HepG2 (cell line): ENCODE measurements at regions not wholly inside any gene's neighbourhood (a gene's known extent, or its start where the extent isn't known, plus 50 kb on each side); places are given as distances from the start of the nearest gene placed in this dataset.

ENCODE experiments used
- ATAC-seq: fragments of 200-7000 bp; cut with Tn5 transposase; 3 replicates; pipeline ENCODE4 v1.9.1; 2020; ENCODE audit warnings: mild to moderate bottlenecking, moderate library complexity
- BruUV-seq: library from RNA; stranded (reverse); fragments of 400-500 nt; replicated peaks from 2 replicates; lab custom pipeline; 2021; lab: Mats Ljungman, UMichigan
- CTCF ChIA-PET: fragments of 300-600 bp; formaldehyde crosslinking; extraction: SDS; loops from one replicate; lab custom pipeline; 2021; ENCODE audit warnings: low total read pairs, inconsistent platforms, low intra/inter-chr PET ratio; lab: Yijun Ruan, JAX
- POLR2A ChIA-PET: fragments of 350-600 bp; sonication (Branson Sonifier 250); formaldehyde crosslinking; loops from one replicate; lab custom pipeline; 2020; ENCODE audit warnings: antibody characterized with exemption, inconsistent platforms; lab: Yijun Ruan, JAX
- DNase-seq: peaks from one replicate; pipeline ENCODE4 v3.0.0-alpha.2; 2015; ENCODE audit warnings: low spot score
- FAIRE-seq: peaks from 3 replicates; lab custom pipeline; 2011; peaks lifted over from hg19 to GRCh38; lab: Jason Lieb, UNC
- H2AFZ ChIP-seq: one replicate; pipeline ENCODE4 v1.6.1; 2011; ENCODE audit warnings: low read length, inconsistent platforms
- H3K27ac ChIP-seq: fragments of 300-600 bp; 3 replicates; pipeline ENCODE4 v1.8.0; 2011; ENCODE audit warnings: mixed run types, mild to moderate bottlenecking, mixed read lengths, low read length, inconsistent platforms; ENCODE audit not compliant: insufficient read depth; ENCODE audit errors: extremely low read length
- H3K27me3 ChIP-seq, 2 experiments: fragments of 200-600 bp in 1 of 2; 2 replicates in 1 of 2; 3 replicates in 1 of 2; pipeline versions ENCODE4 v1.6.0 to v1.8.0; 2011; ENCODE audit warnings: low read length in 2 of 2, mild to moderate bottlenecking in 2 of 2, moderate library complexity in 2 of 2, inconsistent platforms in 1 of 2; ENCODE audit not compliant: insufficient read depth in 2 of 2, control insufficient read depth in 1 of 2
- H3K36me3 ChIP-seq, 2 experiments: fragments of 200-600 bp in 1 of 2; replicated peaks in 1 of 2; 2 replicates in 1 of 2; 3 replicates in 1 of 2; pipeline versions ENCODE4 v1.5.1 to v1.8.0; 2011; ENCODE audit warnings: low read length in 2 of 2, inconsistent platforms in 1 of 2; ENCODE audit not compliant: insufficient read depth in 2 of 2, control insufficient read depth in 1 of 2
- H3K4me1 ChIP-seq: 2 replicates; pipeline ENCODE4 v1.5.1; 2012; ENCODE audit warnings: low read length, inconsistent platforms; ENCODE audit not compliant: insufficient read depth
- H3K4me2 ChIP-seq: 2 replicates; pipeline ENCODE4 v1.6.0; 2011; ENCODE audit warnings: low read depth, low read length, inconsistent platforms
- H3K4me3 ChIP-seq, 3 experiments: fragments of 200-600 bp in 1 of 3; sonication (generic), shearing (Covaris generic) in 1 of 3; replicated peaks in 1 of 3; 2 replicates each; pipeline ENCODE4 v1.5.1; 2011 to 2016; ENCODE audit warnings: low read length in 3 of 3, inconsistent platforms in 2 of 3, low read depth in 2 of 3, mild to moderate bottlenecking in 2 of 3, control low read depth in 1 of 3, mixed read lengths in 1 of 3; ENCODE audit not compliant: insufficient read depth in 1 of 3
- H3K79me2 ChIP-seq: one replicate; pipeline ENCODE4 v1.6.1; 2011; ENCODE audit warnings: low read length, inconsistent platforms; ENCODE audit not compliant: insufficient read depth
- H3K9ac ChIP-seq: 2 replicates; pipeline ENCODE4 v1.6.0; 2011; ENCODE audit warnings: mild to moderate bottlenecking, low read depth, low read length, inconsistent platforms; ENCODE audit not compliant: insufficient read depth
- H3K9me3 ChIP-seq: 2 replicates; pipeline ENCODE4 v1.5.1; 2012; ENCODE audit warnings: mild to moderate bottlenecking, low read length
- H4K20me1 ChIP-seq: 2 replicates; pipeline ENCODE4 v1.6.0; 2011; ENCODE audit warnings: inconsistent platforms, mild to moderate bottlenecking, low read length, moderate library complexity; ENCODE audit not compliant: insufficient read depth
- ARNT ChIP-seq: fragments of 450-650 bp; IDR thresholded peaks from 2 replicates; pipeline ENCODE4 v1.6.1; 2017
- CCDC6 ChIP-seq: sonication (generic); formaldehyde crosslinking; IDR thresholded peaks from 2 replicates; pipeline ENCODE4 v1.8.1; 2022; ENCODE audit warnings: mild to moderate bottlenecking, missing genetic modification reagents, moderate library complexity
- JARID2 ChIP-seq: sonication (generic); formaldehyde crosslinking; IDR thresholded peaks from 2 replicates; pipeline ENCODE4 v1.8.1; 2023; ENCODE audit warnings: missing genetic modification reagents, inconsistent platforms; ENCODE audit not compliant: insufficient replicate concordance
- PBX3 ChIP-seq: sonication (generic); formaldehyde crosslinking; IDR thresholded peaks from 2 replicates; pipeline ENCODE4 v1.8.1; 2023; ENCODE audit warnings: missing genetic modification reagents, inconsistent platforms, borderline replicate concordance
- RELA ChIP-seq: sonication (generic); formaldehyde crosslinking; IDR thresholded peaks from 2 replicates; pipeline ENCODE4 v1.4.0; 2020; ENCODE audit warnings: missing genetic modification reagents
- RORA ChIP-seq: sonication (generic); formaldehyde crosslinking; IDR thresholded peaks from 2 replicates; pipeline ENCODE4 v1.5.0; 2020; ENCODE audit warnings: mild to moderate bottlenecking, missing genetic modification reagents, moderate library complexity
- STAT6 ChIP-seq: sonication (generic); formaldehyde crosslinking; IDR thresholded peaks from 2 replicates; pipeline ENCODE4 v1.4.0; 2020; ENCODE audit warnings: missing genetic modification reagents, mild to moderate bottlenecking, borderline replicate concordance
- TCF12 ChIP-seq, 2 experiments: fragments of 450-650 bp in 1 of 2; sonication (generic) in 1 of 2; formaldehyde crosslinking in 1 of 2; IDR thresholded peaks; 2 replicates each; pipeline versions ENCODE4 v1.6.1 to v1.8.0; 2017 to 2022; ENCODE audit warnings: antibody characterized with exemption in 1 of 2, mild to moderate bottlenecking in 1 of 2, missing genetic modification reagents in 1 of 2, moderate library complexity in 1 of 2
- THAP7 ChIP-seq: sonication (generic); formaldehyde crosslinking; IDR thresholded peaks from 2 replicates; pipeline ENCODE4 v1.8.1; 2023; ENCODE audit warnings: mild to moderate bottlenecking, missing genetic modification reagents
- ZNF234 ChIP-seq: sonication (generic); formaldehyde crosslinking; conservative IDR thresholded peaks from 2 replicates; pipeline ENCODE4 v1.5.1; 2020; ENCODE audit warnings: mild to moderate bottlenecking, missing genetic modification reagents
- ZNF235 ChIP-seq: sonication (generic); formaldehyde crosslinking; IDR thresholded peaks from 2 replicates; pipeline ENCODE4 v1.8.1; 2023; ENCODE audit warnings: mild to moderate bottlenecking, missing genetic modification reagents, borderline replicate concordance
- ZNF615 ChIP-seq: sonication (generic); formaldehyde crosslinking; IDR thresholded peaks from 2 replicates; pipeline ENCODE4 v1.5.0; 2020; ENCODE audit warnings: mild to moderate bottlenecking, missing genetic modification reagents, borderline replicate concordance
- ZNF724P ChIP-seq: sonication (generic); formaldehyde crosslinking; IDR thresholded peaks from 2 replicates; pipeline ENCODE4 v1.8.0; 2022; ENCODE audit warnings: missing genetic modification reagents, borderline replicate concordance
- ZNF776 ChIP-seq: sonication (generic); formaldehyde crosslinking; IDR thresholded peaks from 2 replicates; pipeline ENCODE4 v1.4.0; 2020; ENCODE audit warnings: mild to moderate bottlenecking, missing genetic modification reagents
- ZNF782 ChIP-seq: sonication (generic); formaldehyde crosslinking; IDR thresholded peaks from 2 replicates; pipeline ENCODE4 v1.4.0; 2020; ENCODE audit warnings: missing genetic modification reagents, mild to moderate bottlenecking, borderline replicate concordance
- WGBS: methylation state at CpG from one replicate; pipeline ENCODE4 v1.1.6; 2017; ENCODE audit warnings: low lambda C conversion rate; 5-methylcytosine and 5-hydroxymethylcytosine counted together
- in situ Hi-C: cut with HindIII; loops from 2 replicates; pipeline ENCODE4 v1.10.0; 2017; ENCODE audit warnings: low pct_unique_long_range_greater_than_20kb; ENCODE audit not compliant: extremely low pct_ligation_motif_present
- intact Hi-C: fragments of 100-400 bp; cut with micrococcal nuclease; formaldehyde crosslinking; loops from one replicate; pipeline ENCODE4 v1.10.0; 2022; ENCODE audit not compliant: unreplicated experiment
- TF ChIP-seq, protein P1 (sequence below): sonication (generic); formaldehyde crosslinking; IDR thresholded peaks from 2 replicates; pipeline ENCODE4 v1.4.0; 2020; ENCODE audit warnings: missing genetic modification reagents, borderline replicate concordance
- TF ChIP-seq, protein P2 (sequence below): sonication (generic); formaldehyde crosslinking; IDR thresholded peaks from 2 replicates; pipeline ENCODE4 v1.5.0; 2020; ENCODE audit warnings: missing genetic modification reagents

DNA sequence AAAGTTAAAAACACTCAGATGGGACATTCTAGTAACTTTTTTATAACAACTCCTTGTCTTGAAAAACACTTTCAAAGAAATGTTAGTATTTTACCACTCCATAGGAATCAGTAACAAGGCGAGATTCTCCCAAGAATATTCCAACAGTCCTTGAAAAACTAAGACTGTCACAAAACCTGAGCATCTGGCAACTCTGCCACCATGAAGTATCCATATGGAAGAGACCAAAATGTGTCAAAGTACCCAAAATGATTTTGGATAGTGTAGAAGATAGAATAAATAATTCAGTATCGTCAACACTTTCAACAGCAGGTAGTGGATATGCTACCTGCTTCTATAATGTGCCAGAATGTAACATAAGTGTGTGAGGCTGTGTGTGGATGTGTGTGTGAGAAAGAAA lies 361.8 kb downstream of the ZEB2 start:
- ChIA-PET POLR2A (no interaction called here), CTCF (no interaction called here)
- no peaks in the 10 kb centered on the region for H3K9me3 ChIP-seq
- no peak overlapping the region for H2AFZ ChIP-seq
- no peak overlapping the region for H3K27ac ChIP-seq
- H3K9ac ChIP-seq, result no peak overlapping the region
- no peaks in the 10 kb centered on the region for H3K79me2 ChIP-seq
- no peak overlapping the region for H3K4me3 ChIP-seq
- FAIRE-seq, result no peak
- ATAC-seq, result no peak
- 35% methylated on average over 2 of the region's 2 CpGs for WGBS
- intact Hi-C loops (no loop called here), in situ Hi-C loops (no loop called here)
- no TSS peak for BruUV-seq
- no peak overlapping the region for H3K4me2 ChIP-seq
- no peaks in the 10 kb centered on the region for H3K27me3 ChIP-seq
- DNase-seq, result no peak
- H4K20me1 ChIP-seq, result no peaks in the 10 kb centered on the region
- no peaks in the 10 kb centered on the region for H3K4me1 ChIP-seq
- H3K36me3 ChIP-seq, result no peaks in the 10 kb centered on the region
- TF ChIP-seq PBX3 (CRISPR knock-in tag), result no peak
- no peak for TF ChIP-seq ZNF615
- TF ChIP-seq JARID2, result no peak
- TF ChIP-seq TCF12 (IDR thresholded peaks at IDR 0.05), result no peak
- TF ChIP-seq TCF12 (CRISPR knock-in tag; IDR thresholded peaks at IDR 0.05), result no peak
- no peak for TF ChIP-seq ZNF782 (CRISPR knock-in tag)
- TF ChIP-seq ZNF776 (CRISPR knock-in tag), result no peak
- TF ChIP-seq RELA, result no peak
- TF ChIP-seq CCDC6 (CRISPR knock-in tag), result no peak
- TF ChIP-seq, protein P1, sequence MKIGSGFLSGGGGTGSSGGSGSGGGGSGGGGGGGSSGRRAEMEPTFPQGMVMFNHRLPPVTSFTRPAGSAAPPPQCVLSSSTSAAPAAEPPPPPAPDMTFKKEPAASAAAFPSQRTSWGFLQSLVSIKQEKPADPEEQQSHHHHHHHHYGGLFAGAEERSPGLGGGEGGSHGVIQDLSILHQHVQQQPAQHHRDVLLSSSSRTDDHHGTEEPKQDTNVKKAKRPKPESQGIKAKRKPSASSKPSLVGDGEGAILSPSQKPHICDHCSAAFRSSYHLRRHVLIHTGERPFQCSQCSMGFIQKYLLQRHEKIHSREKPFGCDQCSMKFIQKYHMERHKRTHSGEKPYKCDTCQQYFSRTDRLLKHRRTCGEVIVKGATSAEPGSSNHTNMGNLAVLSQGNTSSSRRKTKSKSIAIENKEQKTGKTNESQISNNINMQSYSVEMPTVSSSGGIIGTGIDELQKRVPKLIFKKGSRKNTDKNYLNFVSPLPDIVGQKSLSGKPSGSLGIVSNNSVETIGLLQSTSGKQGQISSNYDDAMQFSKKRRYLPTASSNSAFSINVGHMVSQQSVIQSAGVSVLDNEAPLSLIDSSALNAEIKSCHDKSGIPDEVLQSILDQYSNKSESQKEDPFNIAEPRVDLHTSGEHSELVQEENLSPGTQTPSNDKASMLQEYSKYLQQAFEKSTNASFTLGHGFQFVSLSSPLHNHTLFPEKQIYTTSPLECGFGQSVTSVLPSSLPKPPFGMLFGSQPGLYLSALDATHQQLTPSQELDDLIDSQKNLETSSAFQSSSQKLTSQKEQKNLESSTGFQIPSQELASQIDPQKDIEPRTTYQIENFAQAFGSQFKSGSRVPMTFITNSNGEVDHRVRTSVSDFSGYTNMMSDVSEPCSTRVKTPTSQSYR (CRISPR knock-in tag), result no peak
- TF ChIP-seq ARNT, result no peak
- no peak for TF ChIP-seq RORA (CRISPR knock-in tag)
- TF ChIP-seq ZNF234 (CRISPR knock-in tag), result no peak
- no peak for TF ChIP-seq ZNF235 (CRISPR knock-in tag)
- TF ChIP-seq, protein P2, sequence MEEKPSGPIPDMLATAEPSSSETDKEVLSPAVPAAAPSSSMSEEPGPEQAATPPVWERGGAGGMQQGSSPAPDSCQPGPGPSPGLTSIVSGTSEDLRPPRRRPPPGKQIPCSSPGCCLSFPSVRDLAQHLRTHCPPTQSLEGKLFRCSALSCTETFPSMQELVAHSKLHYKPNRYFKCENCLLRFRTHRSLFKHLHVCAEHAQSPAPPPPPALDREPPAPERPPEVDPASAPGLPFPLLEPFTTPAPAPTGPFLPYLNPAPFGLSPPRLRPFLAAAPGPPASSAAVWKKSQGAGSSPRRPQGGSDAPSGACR (CRISPR knock-in tag), result no peak
- no peak for TF ChIP-seq THAP7
- TF ChIP-seq STAT6, result no peak
- TF ChIP-seq ZNF724P (CRISPR knock-in tag), result no peak
